Liver (tissue), 8 donors: ENCODE measurements at regions not wholly inside any gene's neighbourhood (a gene's known extent, or its start where the extent isn't known, plus 50 kb on each side); places are given as distances from the start of the nearest gene placed in this dataset.

Experiments used
- DNase-seq: peaks from one replicate; pipeline ENCODE4 v3.0.0-alpha.2; 2017; ENCODE audit warnings: low spot score
- H3K27ac ChIP-seq, 2 donors: one replicate each; pipeline ENCODE4 v1.7.0; 2013; ENCODE audit warnings: inconsistent platforms in 2 of 2, low read length in 2 of 2, control low read depth in 1 of 2, low read depth in 1 of 2, mild to moderate bottlenecking in 1 of 2
- H3K27me3 ChIP-seq, 4 donors: one replicate each; pipeline versions ENCODE4 v1.6.1 to v1.7.0; 2013; ENCODE audit warnings: low read length in 3 of 4, inconsistent platforms in 1 of 4, mild to moderate bottlenecking in 1 of 4, moderate library complexity in 1 of 4; ENCODE audit not compliant: control insufficient read depth in 4 of 4, insufficient read depth in 4 of 4
- H3K36me3 ChIP-seq, 4 donors: one replicate each; pipeline versions ENCODE4 v1.6.1 to v1.7.0; 2013; ENCODE audit warnings: low read length in 3 of 4, mild to moderate bottlenecking in 3 of 4, low read depth in 1 of 4, moderate library complexity in 1 of 4; ENCODE audit not compliant: control insufficient read depth in 4 of 4, insufficient read depth in 3 of 4
- H3K4me1 ChIP-seq, 4 donors: one replicate each; pipeline versions ENCODE4 v1.6.1 to v1.7.0; 2013; ENCODE audit warnings: low read length in 3 of 4, mild to moderate bottlenecking in 3 of 4, moderate library complexity in 1 of 4; ENCODE audit not compliant: control insufficient read depth in 4 of 4, insufficient read depth in 4 of 4
- H3K4me3 ChIP-seq, 3 donors: one replicate each; pipeline versions ENCODE4 v1.6.1 to v1.7.0; 2013; ENCODE audit warnings: low read length in 3 of 3, control low read depth in 1 of 3, low read depth in 1 of 3, mild to moderate bottlenecking in 1 of 3
- H3K9ac ChIP-seq, 2 donors: one replicate each; pipeline ENCODE4 v1.7.0; 2013; ENCODE audit warnings: low read length in 2 of 2, mild to moderate bottlenecking in 2 of 2, moderate library complexity in 2 of 2, control low read depth in 1 of 2, low read depth in 1 of 2
- H3K9me3 ChIP-seq, 4 donors: one replicate each; pipeline versions ENCODE4 v1.6.1 to v1.7.0; 2013; ENCODE audit warnings: low read length in 3 of 4; ENCODE audit not compliant: control insufficient read depth in 4 of 4
- EGR1 ChIP-seq, 2 donors: IDR thresholded peaks; 2 replicates each; pipeline ENCODE4 v1.6.1; 2016 to 2018; ENCODE audit warnings: antibody characterized with exemption in 2 of 2, low read depth in 2 of 2
- FOXA1 ChIP-seq: IDR thresholded peaks from 2 replicates; pipeline ENCODE4 v1.6.1; 2016; ENCODE audit warnings: antibody characterized with exemption
- GABPA ChIP-seq, 2 donors: IDR thresholded peaks in 1 of 2; conservative IDR thresholded peaks in 1 of 2; 2 replicates each; pipeline ENCODE4 v1.6.1; 2016; ENCODE audit warnings: antibody characterized with exemption in 2 of 2, mild to moderate bottlenecking in 1 of 2, moderate library complexity in 1 of 2
- HNF4A ChIP-seq, 2 donors: conservative IDR thresholded peaks; 2 replicates each; pipeline ENCODE4 v1.6.1; 2016; ENCODE audit warnings: antibody characterized with exemption in 2 of 2, mild to moderate bottlenecking in 2 of 2
- HNF4G ChIP-seq: IDR thresholded peaks from 2 replicates; pipeline ENCODE4 v1.6.1; 2016; ENCODE audit warnings: antibody characterized with exemption
- JUND ChIP-seq, 2 donors: IDR thresholded peaks; 2 replicates each; pipeline ENCODE4 v1.6.1; 2016; ENCODE audit warnings: antibody characterized with exemption in 2 of 2
- NR2F2 ChIP-seq: IDR thresholded peaks from 2 replicates; pipeline ENCODE4 v1.6.1; 2016; ENCODE audit warnings: antibody characterized with exemption
- RAD21 ChIP-seq, 2 donors: IDR thresholded peaks; 2 replicates each; pipeline ENCODE4 v1.6.1; 2016; ENCODE audit warnings: antibody characterized with exemption in 2 of 2, mild to moderate bottlenecking in 2 of 2
- RXRA ChIP-seq, 2 donors: IDR thresholded peaks; 2 replicates each; pipeline ENCODE4 v1.6.1; 2017 to 2018; ENCODE audit warnings: antibody characterized with exemption in 2 of 2, mild to moderate bottlenecking in 1 of 2
- SP1 ChIP-seq: IDR thresholded peaks from 2 replicates; pipeline ENCODE4 v1.6.1; 2018; ENCODE audit warnings: antibody characterized with exemption, mild to moderate bottlenecking
- WGBS: extraction: QIAGEN DNeasy Blood & Tissue Kit; methylation state at CpG from one replicate; pipeline ENCODE4 v1.1.7; 2013; 5-methylcytosine and 5-hydroxymethylcytosine counted together
- TF ChIP-seq, protein P1 (sequence below): fragments of 150-350 bp; IDR thresholded peaks from 2 replicates; pipeline ENCODE4 v1.5.1; 2017; ENCODE audit warnings: improper control_type of control experiment, low read depth, low read length; ENCODE audit not compliant: missing input control
- TF ChIP-seq, protein P2 (sequence below): IDR thresholded peaks from 2 replicates; pipeline ENCODE4 v1.6.1; 2016; ENCODE audit warnings: antibody characterized with exemption
- TF ChIP-seq, protein P3 (sequence below): IDR thresholded peaks from 2 replicates; pipeline ENCODE4 v1.6.1; 2016; ENCODE audit warnings: antibody characterized with exemption
- TF ChIP-seq, protein P4 (sequence below): IDR thresholded peaks from 2 replicates; pipeline ENCODE4 v1.6.1; 2016; ENCODE audit warnings: antibody characterized with exemption
- TF ChIP-seq, protein P5 (sequence below): IDR thresholded peaks from 2 replicates; pipeline ENCODE4 v1.6.1; 2016; ENCODE audit warnings: antibody characterized with exemption, mild to moderate bottlenecking
- donor health status: healthy.
- donor health status: healthy.
- donor health status: healthy.
- donor health status: healthy.
- donor health status: healthy.

DNA sequence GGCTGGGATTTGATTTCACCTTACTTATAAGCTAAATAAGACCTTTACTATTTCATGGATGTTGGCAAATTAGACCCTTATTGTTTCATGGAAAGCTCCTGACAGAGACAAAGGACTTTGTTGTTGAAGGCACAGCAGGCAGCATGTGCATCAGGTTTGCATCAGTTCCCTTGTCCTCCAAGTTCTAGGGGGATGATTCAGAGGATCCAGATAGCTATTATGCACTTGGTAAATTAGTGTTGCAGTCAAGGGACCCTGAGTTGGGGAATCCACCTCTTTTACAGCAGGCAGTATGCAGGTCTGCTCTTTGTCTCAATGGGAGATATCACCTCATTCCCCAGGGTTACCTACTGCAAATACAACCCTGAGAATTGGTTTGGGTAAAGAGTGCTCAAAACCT is 131.4 kb upstream of the IGSF10 start (continued):
- no peak for TF ChIP-seq EGR1 (IDR thresholded peaks at IDR 0.05; ENCODE audit: low read depth in 2 of 2)
- TF ChIP-seq HNF4A (conservative IDR thresholded peaks at IDR 0.05) = no peak
- TF ChIP-seq, protein P1, sequence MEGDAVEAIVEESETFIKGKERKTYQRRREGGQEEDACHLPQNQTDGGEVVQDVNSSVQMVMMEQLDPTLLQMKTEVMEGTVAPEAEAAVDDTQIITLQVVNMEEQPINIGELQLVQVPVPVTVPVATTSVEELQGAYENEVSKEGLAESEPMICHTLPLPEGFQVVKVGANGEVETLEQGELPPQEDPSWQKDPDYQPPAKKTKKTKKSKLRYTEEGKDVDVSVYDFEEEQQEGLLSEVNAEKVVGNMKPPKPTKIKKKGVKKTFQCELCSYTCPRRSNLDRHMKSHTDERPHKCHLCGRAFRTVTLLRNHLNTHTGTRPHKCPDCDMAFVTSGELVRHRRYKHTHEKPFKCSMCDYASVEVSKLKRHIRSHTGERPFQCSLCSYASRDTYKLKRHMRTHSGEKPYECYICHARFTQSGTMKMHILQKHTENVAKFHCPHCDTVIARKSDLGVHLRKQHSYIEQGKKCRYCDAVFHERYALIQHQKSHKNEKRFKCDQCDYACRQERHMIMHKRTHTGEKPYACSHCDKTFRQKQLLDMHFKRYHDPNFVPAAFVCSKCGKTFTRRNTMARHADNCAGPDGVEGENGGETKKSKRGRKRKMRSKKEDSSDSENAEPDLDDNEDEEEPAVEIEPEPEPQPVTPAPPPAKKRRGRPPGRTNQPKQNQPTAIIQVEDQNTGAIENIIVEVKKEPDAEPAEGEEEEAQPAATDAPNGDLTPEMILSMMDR = no peak
- TF ChIP-seq, protein P2, sequence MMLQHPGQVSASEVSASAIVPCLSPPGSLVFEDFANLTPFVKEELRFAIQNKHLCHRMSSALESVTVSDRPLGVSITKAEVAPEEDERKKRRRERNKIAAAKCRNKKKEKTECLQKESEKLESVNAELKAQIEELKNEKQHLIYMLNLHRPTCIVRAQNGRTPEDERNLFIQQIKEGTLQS = no peak
- no peak for TF ChIP-seq RXRA (IDR thresholded peaks at IDR 0.05)

DNA sequence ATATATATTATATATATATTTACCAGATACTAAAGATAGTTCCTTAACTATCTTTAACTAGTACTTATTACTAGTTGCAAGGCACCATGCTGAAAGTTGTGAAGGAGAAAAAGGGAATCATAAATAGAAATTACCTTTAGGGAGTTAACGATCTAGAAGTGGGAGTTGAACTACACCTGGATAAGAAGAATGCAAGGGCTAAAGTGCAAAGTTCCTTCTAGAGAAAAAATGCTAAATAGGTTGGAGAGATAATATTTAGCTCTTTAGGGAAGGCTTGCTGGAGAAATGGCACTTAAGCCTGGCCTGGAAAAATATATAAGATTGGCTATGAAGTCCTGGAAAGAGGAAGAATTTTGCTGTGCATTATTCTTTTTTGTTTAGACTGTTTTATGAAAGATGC is 130.6 kb upstream of the IGSF10 start:
- Histone ChIP-seq H3K9me3 (no peaks in the 10 kb centered on the region), H3K9ac (no peak overlapping the region), H3K27ac (no peak overlapping the region), H3K27me3 (no peaks in the 10 kb centered on the region), H3K4me3 (no peak overlapping the region), H3K4me1 (no peaks in the 10 kb centered on the region), H3K36me3 (no peaks in the 10 kb centered on the region)
- TF ChIP-seq EGR1 (IDR thresholded peaks at IDR 0.05; ENCODE audit: low read depth in 2 of 2) = no peak
- TF ChIP-seq FOXA1 = no peak
- TF ChIP-seq, protein P3, sequence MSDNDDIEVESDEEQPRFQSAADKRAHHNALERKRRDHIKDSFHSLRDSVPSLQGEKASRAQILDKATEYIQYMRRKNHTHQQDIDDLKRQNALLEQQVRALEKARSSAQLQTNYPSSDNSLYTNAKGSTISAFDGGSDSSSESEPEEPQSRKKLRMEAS = no peak
- TF ChIP-seq, protein P2 = no peak
- TF ChIP-seq SP1 = no peak
- no peak for TF ChIP-seq GABPA (IDR thresholded peaks at IDR 0.05 in 1 of 2, conservative IDR thresholded peaks at IDR 0.05 in 1 of 2)
- no peak for TF ChIP-seq RAD21 (IDR thresholded peaks at IDR 0.05)
- TF ChIP-seq NR2F2 = no peak
- TF ChIP-seq, protein P1 = no peak
- no peak for TF ChIP-seq HNF4A (conservative IDR thresholded peaks at IDR 0.05)
- TF ChIP-seq, protein P4, sequence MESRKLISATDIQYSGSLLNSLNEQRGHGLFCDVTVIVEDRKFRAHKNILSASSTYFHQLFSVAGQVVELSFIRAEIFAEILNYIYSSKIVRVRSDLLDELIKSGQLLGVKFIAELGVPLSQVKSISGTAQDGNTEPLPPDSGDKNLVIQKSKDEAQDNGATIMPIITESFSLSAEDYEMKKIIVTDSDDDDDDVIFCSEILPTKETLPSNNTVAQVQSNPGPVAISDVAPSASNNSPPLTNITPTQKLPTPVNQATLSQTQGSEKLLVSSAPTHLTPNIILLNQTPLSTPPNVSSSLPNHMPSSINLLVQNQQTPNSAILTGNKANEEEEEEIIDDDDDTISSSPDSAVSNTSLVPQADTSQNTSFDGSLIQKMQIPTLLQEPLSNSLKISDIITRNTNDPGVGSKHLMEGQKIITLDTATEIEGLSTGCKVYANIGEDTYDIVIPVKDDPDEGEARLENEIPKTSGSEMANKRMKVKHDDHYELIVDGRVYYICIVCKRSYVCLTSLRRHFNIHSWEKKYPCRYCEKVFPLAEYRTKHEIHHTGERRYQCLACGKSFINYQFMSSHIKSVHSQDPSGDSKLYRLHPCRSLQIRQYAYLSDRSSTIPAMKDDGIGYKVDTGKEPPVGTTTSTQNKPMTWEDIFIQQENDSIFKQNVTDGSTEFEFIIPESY = no peak
- 41% methylated on average over 1 of the region's 1 CpG for WGBS
- DNase-seq = no peak

DNA sequence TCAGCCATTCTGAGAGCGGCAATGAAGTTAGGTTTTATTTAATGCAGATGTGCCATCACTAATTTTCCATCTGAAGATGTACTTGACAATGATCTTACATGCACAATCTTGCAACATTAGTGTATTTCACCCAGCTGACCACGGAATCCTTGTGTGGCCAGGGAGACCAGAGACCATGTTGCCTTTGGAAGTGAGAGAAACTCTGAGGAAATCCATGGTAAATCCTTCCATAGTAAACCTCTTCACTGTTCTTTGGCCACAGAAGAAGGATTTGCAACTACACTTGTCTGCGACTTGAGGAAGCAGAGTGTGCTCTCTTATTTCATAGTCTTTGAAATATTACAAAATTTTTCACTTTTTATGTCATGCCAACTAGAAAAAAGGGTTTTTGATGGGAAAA is 128.4 kb upstream of the IGSF10 start:
- Histone ChIP-seq H3K4me3 (no peak overlapping the region), H3K27me3 (no peaks in the 10 kb centered on the region), H3K9ac (no peak overlapping the region), H3K9me3 (no peaks in the 10 kb centered on the region), H3K36me3 (no peaks in the 10 kb centered on the region), H3K27ac (no peak overlapping the region), H3K4me1 (no peaks in the 10 kb centered on the region)
- DNase-seq = no peak
- WGBS = 76% methylated on average over 3 of the region's 3 CpGs
- TF ChIP-seq HNF4G = no peak
- TF ChIP-seq, protein P3 = no peak
- TF ChIP-seq, protein P5, sequence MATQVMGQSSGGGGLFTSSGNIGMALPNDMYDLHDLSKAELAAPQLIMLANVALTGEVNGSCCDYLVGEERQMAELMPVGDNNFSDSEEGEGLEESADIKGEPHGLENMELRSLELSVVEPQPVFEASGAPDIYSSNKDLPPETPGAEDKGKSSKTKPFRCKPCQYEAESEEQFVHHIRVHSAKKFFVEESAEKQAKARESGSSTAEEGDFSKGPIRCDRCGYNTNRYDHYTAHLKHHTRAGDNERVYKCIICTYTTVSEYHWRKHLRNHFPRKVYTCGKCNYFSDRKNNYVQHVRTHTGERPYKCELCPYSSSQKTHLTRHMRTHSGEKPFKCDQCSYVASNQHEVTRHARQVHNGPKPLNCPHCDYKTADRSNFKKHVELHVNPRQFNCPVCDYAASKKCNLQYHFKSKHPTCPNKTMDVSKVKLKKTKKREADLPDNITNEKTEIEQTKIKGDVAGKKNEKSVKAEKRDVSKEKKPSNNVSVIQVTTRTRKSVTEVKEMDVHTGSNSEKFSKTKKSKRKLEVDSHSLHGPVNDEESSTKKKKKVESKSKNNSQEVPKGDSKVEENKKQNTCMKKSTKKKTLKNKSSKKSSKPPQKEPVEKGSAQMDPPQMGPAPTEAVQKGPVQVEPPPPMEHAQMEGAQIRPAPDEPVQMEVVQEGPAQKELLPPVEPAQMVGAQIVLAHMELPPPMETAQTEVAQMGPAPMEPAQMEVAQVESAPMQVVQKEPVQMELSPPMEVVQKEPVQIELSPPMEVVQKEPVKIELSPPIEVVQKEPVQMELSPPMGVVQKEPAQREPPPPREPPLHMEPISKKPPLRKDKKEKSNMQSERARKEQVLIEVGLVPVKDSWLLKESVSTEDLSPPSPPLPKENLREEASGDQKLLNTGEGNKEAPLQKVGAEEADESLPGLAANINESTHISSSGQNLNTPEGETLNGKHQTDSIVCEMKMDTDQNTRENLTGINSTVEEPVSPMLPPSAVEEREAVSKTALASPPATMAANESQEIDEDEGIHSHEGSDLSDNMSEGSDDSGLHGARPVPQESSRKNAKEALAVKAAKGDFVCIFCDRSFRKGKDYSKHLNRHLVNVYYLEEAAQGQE = no peak
- TF ChIP-seq JUND (IDR thresholded peaks at IDR 0.05) = no peak
- TF ChIP-seq, protein P2 = no peak
- TF ChIP-seq, protein P1 = no peak
- TF ChIP-seq FOXA1 = no peak
